ENCODE measurements at regions not wholly inside any gene's neighbourhood (a gene's known extent, or its start where the extent isn't known, plus 50 kb on each side); places are given as distances from the start of the nearest gene placed in this dataset.

GRCh38 chr5:147085409-147085808, 149.4 kb upstream of the STK32A start:
- H3K27me3 ChIP-seq: no peaks in the 10 kb centered on the region
- TF ChIP-seq CTCF (IDR thresholded peaks at IDR 0.05; ENCODE audit: poor library complexity): no peak
- no peak overlapping the region for H3K4me3 ChIP-seq
- H4K20me1 ChIP-seq (ENCODE audit: insufficient read depth, poor library complexity, severe bottlenecking): no peaks in the 10 kb centered on the region
- H3K9me2 ChIP-seq (replicated peaks; ENCODE audit: insufficient read depth): no peaks in the 10 kb centered on the region
- no peak for DNase-seq (ENCODE audit: low spot score)
- no peaks in the 10 kb centered on the region for H3K79me2 ChIP-seq
- H3K9me3 ChIP-seq (ENCODE audit: low read depth): no peaks in the 10 kb centered on the region
- 87% methylated on average over 7 of the region's 7 CpGs for WGBS (ENCODE audit: low lambda C conversion rate, missing lambda C conversion rate)
- H3K4me2 ChIP-seq: no peak overlapping the region
- no peak overlapping the region for H2AFZ ChIP-seq
- no peak overlapping the region for H3K27ac ChIP-seq
- H3K36me3 ChIP-seq (replicated peaks; ENCODE audit: insufficient read depth, low read depth): no peaks in the 10 kb centered on the region
- no peaks in the 10 kb centered on the region for H3K4me1 ChIP-seq (ENCODE audit: insufficient read depth)

DNA sequence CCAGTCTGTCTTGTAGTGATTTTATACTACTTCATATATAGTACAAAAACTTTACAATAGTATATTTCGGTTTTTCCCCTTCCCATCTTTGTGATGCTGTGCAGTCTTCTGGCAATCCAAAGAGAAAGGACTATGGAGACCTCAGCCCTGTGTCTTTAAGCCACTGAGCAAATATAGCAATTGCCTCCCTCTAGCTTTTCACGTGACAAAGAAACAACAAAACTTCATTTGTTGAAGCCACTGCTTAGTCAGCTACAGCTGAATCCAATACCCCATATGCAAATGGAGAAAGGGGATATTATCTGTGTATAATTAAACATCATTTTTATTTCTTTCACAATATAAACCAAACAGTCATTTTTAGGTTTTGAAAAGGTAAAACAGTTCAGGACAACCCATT, 142.8 kb upstream of the STK32A start:
- Histone ChIP-seq H2AFZ (no peak overlapping the region), H3K4me2 (no peak overlapping the region), H3K36me3 (replicated peaks; ENCODE audit: insufficient read depth, low read depth) (no peaks in the 10 kb centered on the region), H3K27me3 (no peaks in the 10 kb centered on the region), H3K79me2 (no peaks in the 10 kb centered on the region), H3K9me3 (ENCODE audit: low read depth) (no peaks in the 10 kb centered on the region), H4K20me1 (ENCODE audit: insufficient read depth, poor library complexity, severe bottlenecking) (no peaks in the 10 kb centered on the region), H3K9me2 (replicated peaks; ENCODE audit: insufficient read depth) (no peaks in the 10 kb centered on the region), H3K4me1 (ENCODE audit: insufficient read depth) (no peaks in the 10 kb centered on the region), H3K4me3 (no peak overlapping the region), H3K27ac (no peak overlapping the region)
- TF ChIP-seq CTCF (IDR thresholded peaks at IDR 0.05; ENCODE audit: poor library complexity) (no peak), EZH2phosphoT487 (IDR thresholded peaks at IDR 0.05; ENCODE audit: low read depth, severe bottlenecking, unreplicated experiment) (no peak), EZH2 (IDR thresholded peaks at IDR 0.05; ENCODE audit: borderline replicate concordance) (no peak)
- WGBS (ENCODE audit: low lambda C conversion rate, missing lambda C conversion rate): 65% methylated on average over 2 of the region's 2 CpGs
- DNase-seq (ENCODE audit: low spot score): no peak

DNA sequence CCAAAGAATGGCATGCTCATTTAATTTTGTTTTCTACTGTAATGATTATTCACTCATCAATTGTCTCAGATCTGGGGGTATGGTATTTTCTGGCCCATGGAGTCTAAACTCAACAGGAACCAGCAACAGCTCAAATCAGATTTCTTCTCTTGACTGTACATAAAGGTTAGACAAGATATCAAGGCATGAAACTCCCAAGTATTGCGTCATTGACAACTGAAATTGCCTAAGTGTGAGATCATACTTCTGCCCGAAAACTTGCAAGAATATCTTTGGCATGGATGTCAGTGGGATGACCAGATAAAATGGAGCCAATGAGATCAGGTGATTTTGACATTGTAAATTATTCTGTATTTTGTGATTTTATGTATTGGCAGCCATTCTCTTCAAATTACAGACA, 141.7 kb upstream of the STK32A start:
- Histone ChIP-seq H3K27ac (no peak overlapping the region), H3K4me2 (no peak overlapping the region), H3K9me2 (replicated peaks; ENCODE audit: insufficient read depth) (no peaks in the 10 kb centered on the region), H3K79me2 (no peaks in the 10 kb centered on the region), H3K27me3 (no peaks in the 10 kb centered on the region), H3K9me3 (ENCODE audit: low read depth) (no peaks in the 10 kb centered on the region), H2AFZ (no peak overlapping the region), H4K20me1 (ENCODE audit: insufficient read depth, poor library complexity, severe bottlenecking) (no peaks in the 10 kb centered on the region), H3K4me1 (ENCODE audit: insufficient read depth) (no peaks in the 10 kb centered on the region), H3K36me3 (replicated peaks; ENCODE audit: insufficient read depth, low read depth) (no peaks in the 10 kb centered on the region), H3K4me3 (no peak overlapping the region)
- TF ChIP-seq CTCF (IDR thresholded peaks at IDR 0.05; ENCODE audit: poor library complexity) (no peak), EZH2phosphoT487 (IDR thresholded peaks at IDR 0.05; ENCODE audit: low read depth, severe bottlenecking, unreplicated experiment) (no peak), EZH2 (IDR thresholded peaks at IDR 0.05; ENCODE audit: borderline replicate concordance) (no peak)
- WGBS (ENCODE audit: low lambda C conversion rate, missing lambda C conversion rate): 86% methylated on average over 2 of the region's 2 CpGs
- peak; percentile 32 for DNase-seq (ENCODE audit: low spot score)

GRCh38 chr5:147095740-147096139, 139.1 kb upstream of the STK32A start:
- WGBS (ENCODE audit: low lambda C conversion rate, missing lambda C conversion rate): 68% methylated on average over 2 of the region's 2 CpGs
- TF ChIP-seq EZH2phosphoT487 (IDR thresholded peaks at IDR 0.05; ENCODE audit: low read depth, severe bottlenecking, unreplicated experiment) (no peak), CTCF (IDR thresholded peaks at IDR 0.05; ENCODE audit: poor library complexity) (no peak), EZH2 (IDR thresholded peaks at IDR 0.05; ENCODE audit: borderline replicate concordance) (no peak)

More at GRCh38 chr5:147095740-147096139, 139.1 kb upstream of the STK32A start:
- Histone ChIP-seq H3K9me3 (ENCODE audit: low read depth) (no peaks in the 10 kb centered on the region), H4K20me1 (ENCODE audit: insufficient read depth, poor library complexity, severe bottlenecking) (no peaks in the 10 kb centered on the region), H2AFZ (no peak overlapping the region), H3K27ac (no peak overlapping the region), H3K36me3 (replicated peaks; ENCODE audit: insufficient read depth, low read depth) (no peaks in the 10 kb centered on the region), H3K4me2 (no peak overlapping the region), H3K4me3 (no peak overlapping the region), H3K27me3 (no peaks in the 10 kb centered on the region), H3K79me2 (no peaks in the 10 kb centered on the region), H3K4me1 (ENCODE audit: insufficient read depth) (no peaks in the 10 kb centered on the region), H3K9me2 (replicated peaks; ENCODE audit: insufficient read depth) (no peaks in the 10 kb centered on the region)
- no peak for DNase-seq (ENCODE audit: low spot score)
